IMR-90 (cell line): ENCODE measurements at regions not wholly inside any gene's neighbourhood (a gene's known extent, or its start where the extent isn't known, plus 50 kb on each side); places are given as distances from the start of the nearest gene placed in this dataset.

ENCODE experiments used
- BHLHE40 ChIP-seq: fragments of 150-350 bp; IDR thresholded peaks from 2 replicates; pipeline ENCODE4 v1.6.1; 2016; ENCODE audit warnings: mild to moderate bottlenecking, low read depth, low read length
- CTCF ChIP-seq: conservative IDR thresholded peaks from 2 replicates; pipeline ENCODE4 v1.5.1; 2012; ENCODE audit warnings: mild to moderate bottlenecking, low read depth, low read length, improper control_type of control experiment
- MXI1 ChIP-seq: IDR thresholded peaks from 2 replicates; pipeline ENCODE4 v1.6.1; 2012; ENCODE audit warnings: low read depth, mild to moderate bottlenecking, low read length, moderate library complexity, borderline replicate concordance
- POLR2A ChIP-seq: IDR thresholded peaks from 2 replicates; pipeline ENCODE4 v1.6.1; 2012; ENCODE audit warnings: mild to moderate bottlenecking, low read depth, low read length

GRCh38 chr7:125606671-125607070 lies 677.0 kb upstream of the POT1 start:
- no peak for TF ChIP-seq CTCF
- no peak for TF ChIP-seq BHLHE40
- TF ChIP-seq MXI1: no peak
- no peak for TF ChIP-seq POLR2A
